ENCODE measurements at regions not wholly inside any gene's neighbourhood (a gene's known extent, or its start where the extent isn't known, plus 50 kb on each side); places are given as distances from the start of the nearest gene placed in this dataset.

GRCh38 chr18:24534271-24534670 lies 73.8 kb downstream of the HRH4 start:
- no peak overlapping the region for H3K56ac ChIP-seq (replicated peaks; ENCODE audit: insufficient read length, low read depth, low read length)
- no peak overlapping the region for H3K4me3 ChIP-seq (ENCODE audit: extremely low read depth in 1 of 4, insufficient read depth in 2 of 4, low read depth in 3 of 4, low read length in 4 of 4)
- no peaks in the 10 kb centered on the region for H3K36me3 ChIP-seq (ENCODE audit: control insufficient read depth in 2 of 4, insufficient read depth in 4 of 4, low read length in 3 of 4)
- no peak overlapping the region for H3K4ac ChIP-seq (replicated peaks; ENCODE audit: insufficient read length, low read depth, low read length)
- no peaks in the 10 kb centered on the region for H3K79me2 ChIP-seq (ENCODE audit: control insufficient read depth in 1 of 2, insufficient read depth in 2 of 2, low read length in 2 of 2)
- TF ChIP-seq TEAD4 (IDR thresholded peaks at IDR 0.05; ENCODE audit: low read depth, low read length): no peak
- TF ChIP-seq JUND (IDR thresholded peaks at IDR 0.05; ENCODE audit: low read length): no peak
- no peak for TF ChIP-seq RXRA (IDR thresholded peaks at IDR 0.05; ENCODE audit: insufficient read depth, low read depth, low read length)
- no peak for TF ChIP-seq RFX5 (IDR thresholded peaks at IDR 0.05; ENCODE audit: borderline replicate concordance, low read depth, low read length)
- no peak for TF ChIP-seq SUZ12 (IDR thresholded peaks at IDR 0.05; ENCODE audit: low read length)
- TF ChIP-seq EZH2 (IDR thresholded peaks at IDR 0.05; ENCODE audit: low read depth, low read length, severe bottlenecking): no peak
- TF ChIP-seq GTF2F1 (IDR thresholded peaks at IDR 0.05; ENCODE audit: borderline replicate concordance, low read depth, low read length): no peak
- TF ChIP-seq TAF7 (optimal IDR thresholded peaks at IDR 0.05; ENCODE audit: borderline replicate concordance, low read depth, low read length): no peak
- TF ChIP-seq KDM5A (IDR thresholded peaks at IDR 0.05; ENCODE audit: low read length): no peak
- no peak for TF ChIP-seq POU5F1 (IDR thresholded peaks at IDR 0.05; ENCODE audit: low read depth, low read length)
- TF ChIP-seq CHD2 (IDR thresholded peaks at IDR 0.05; ENCODE audit: low read length): no peak
- TF ChIP-seq YY1 (IDR thresholded peaks at IDR 0.05; ENCODE audit: low read depth, low read length): no peak
- no peak for TF ChIP-seq SAP30 (IDR thresholded peaks at IDR 0.05; ENCODE audit: insufficient read depth, insufficient replicate concordance, low read length)
- no peak for TF ChIP-seq CBX8 (IDR thresholded peaks at IDR 0.05; ENCODE audit: borderline replicate concordance, low read depth, low read length)
- H2BK5ac ChIP-seq (ENCODE audit: low read depth, low read length): no peak overlapping the region
- DNase-seq (ENCODE audit: low read depth in 1 of 2, low spot score in 2 of 2) (no peak), FAIRE-seq (no peak)
- no peak overlapping the region for H4K91ac ChIP-seq (replicated peaks; ENCODE audit: insufficient read length, low read length)
- CTCF ChIA-PET (ENCODE audit: partially characterized antibody): interaction anchor here (2.3 kb wide), 1 partner anchor 10 kb away, joined by 6 read pairs; no protein-coding TSS in a partner anchor
- 91% methylated on average over 6 of the region's 6 CpGs; no CpG with 5 or more reads in 1 of the 2 experiments for WGBS, 2 experiments (ENCODE audit: extremely low coverage in 1 of 2, insufficient coverage in 1 of 2, insufficient read length in 1 of 2, insufficient replicate concordance in 2 of 2, low coverage in 1 of 2, low lambda C conversion rate in 2 of 2, missing lambda C conversion rate in 1 of 2)
- H3K23me2 ChIP-seq (ENCODE audit: low read depth, low read length): no peaks in the 10 kb centered on the region
- H3K4me1 ChIP-seq (replicated peaks in 1 of 4; ENCODE audit: control insufficient read depth in 3 of 4, insufficient read depth in 4 of 4, low read length in 3 of 4): no peaks in the 10 kb centered on the region
- H2BK15ac ChIP-seq (ENCODE audit: low read length): no peak overlapping the region
- no peak overlapping the region for H3K18ac ChIP-seq (ENCODE audit: extremely low read depth, low read length)
- no peak overlapping the region for H3K4me2 ChIP-seq (ENCODE audit: insufficient read depth in 1 of 2, low read depth in 2 of 2, low read length in 2 of 2)
- POLR2A ChIA-PET (ENCODE audit: partially characterized antibody): no interaction called here
- no peak overlapping the region for H2AK5ac ChIP-seq (ENCODE audit: low read depth, low read length)
- H3K23ac ChIP-seq (ENCODE audit: insufficient read length): no peak overlapping the region
- no peak overlapping the region for H2BK20ac ChIP-seq (ENCODE audit: low read length)
- no peak overlapping the region for H2BK120ac ChIP-seq (replicated peaks; ENCODE audit: low read depth, low read length)
- no peak overlapping the region for H3K27ac ChIP-seq (ENCODE audit: low read depth, low read length)
- H2AFZ ChIP-seq (ENCODE audit: low read length): no peak overlapping the region
- no peaks in the 10 kb centered on the region for H3K79me1 ChIP-seq (ENCODE audit: low read depth, low read length)
- no peaks in the 10 kb centered on the region for H4K20me1 ChIP-seq (replicated peaks in 1 of 2; ENCODE audit: control insufficient read depth in 1 of 2, insufficient read depth in 2 of 2, low read length in 2 of 2)
- H3K27me3 ChIP-seq (replicated peaks in 1 of 4; ENCODE audit: control insufficient read depth in 3 of 4, extremely low read depth in 1 of 4, insufficient read depth in 3 of 4, low read length in 3 of 4): no peaks in the 10 kb centered on the region
- no peak overlapping the region for H2BK12ac ChIP-seq (ENCODE audit: low read depth, low read length)
- no peak overlapping the region for H3K9ac ChIP-seq (replicated peaks in 1 of 4; ENCODE audit: extremely low read depth in 1 of 4, low read depth in 3 of 4, low read length in 3 of 4)
- H4K5ac ChIP-seq (ENCODE audit: insufficient read length, low read depth, low read length): no peak overlapping the region
- H3K9me3 ChIP-seq (ENCODE audit: insufficient read depth in 2 of 2, low read depth in 1 of 2, low read length in 1 of 2): no peaks in the 10 kb centered on the region
- H3K14ac ChIP-seq (ENCODE audit: insufficient read length): no peak overlapping the region
- H4K8ac ChIP-seq (ENCODE audit: extremely low read depth, insufficient read depth, low read length): no peak overlapping the region
